HepG2 (cell line): ENCODE measurements at regions not wholly inside any gene's neighbourhood (a gene's known extent, or its start where the extent isn't known, plus 50 kb on each side); places are given as distances from the start of the nearest gene placed in this dataset.

Experiments
- ATAC-seq: fragments of 200-7000 bp; cut with Tn5 transposase; 3 replicates; pipeline ENCODE4 v1.9.1; 2020; ENCODE audit warnings: mild to moderate bottlenecking, moderate library complexity
- BruUV-seq: library from RNA; stranded (reverse); fragments of 400-500 nt; replicated peaks from 2 replicates; lab custom pipeline; 2021; lab: Mats Ljungman, UMichigan
- CTCF ChIA-PET: fragments of 300-600 bp; formaldehyde crosslinking; extraction: SDS; loops from one replicate; lab custom pipeline; 2021; ENCODE audit warnings: low total read pairs, inconsistent platforms, low intra/inter-chr PET ratio; lab: Yijun Ruan, JAX
- POLR2A ChIA-PET: fragments of 350-600 bp; sonication (Branson Sonifier 250); formaldehyde crosslinking; loops from one replicate; lab custom pipeline; 2020; ENCODE audit warnings: antibody characterized with exemption, inconsistent platforms; lab: Yijun Ruan, JAX
- DNase-seq: peaks from one replicate; pipeline ENCODE4 v3.0.0-alpha.2; 2015; ENCODE audit warnings: low spot score
- FAIRE-seq: peaks from 3 replicates; lab custom pipeline; 2011; peaks lifted over from hg19 to GRCh38; lab: Jason Lieb, UNC
- H2AFZ ChIP-seq: one replicate; pipeline ENCODE4 v1.6.1; 2011; ENCODE audit warnings: low read length, inconsistent platforms
- H3K27ac ChIP-seq: fragments of 300-600 bp; 3 replicates; pipeline ENCODE4 v1.8.0; 2011; ENCODE audit warnings: mixed run types, mild to moderate bottlenecking, mixed read lengths, low read length, inconsistent platforms; ENCODE audit not compliant: insufficient read depth; ENCODE audit errors: extremely low read length
- H3K27me3 ChIP-seq, 2 experiments: fragments of 200-600 bp in 1 of 2; 2 replicates in 1 of 2; 3 replicates in 1 of 2; pipeline versions ENCODE4 v1.6.0 to v1.8.0; 2011; ENCODE audit warnings: low read length in 2 of 2, mild to moderate bottlenecking in 2 of 2, moderate library complexity in 2 of 2, inconsistent platforms in 1 of 2; ENCODE audit not compliant: insufficient read depth in 2 of 2, control insufficient read depth in 1 of 2
- H3K36me3 ChIP-seq, 2 experiments: fragments of 200-600 bp in 1 of 2; replicated peaks in 1 of 2; 2 replicates in 1 of 2; 3 replicates in 1 of 2; pipeline versions ENCODE4 v1.5.1 to v1.8.0; 2011; ENCODE audit warnings: low read length in 2 of 2, inconsistent platforms in 1 of 2; ENCODE audit not compliant: insufficient read depth in 2 of 2, control insufficient read depth in 1 of 2
- H3K4me1 ChIP-seq: 2 replicates; pipeline ENCODE4 v1.5.1; 2012; ENCODE audit warnings: low read length, inconsistent platforms; ENCODE audit not compliant: insufficient read depth
- H3K4me2 ChIP-seq: 2 replicates; pipeline ENCODE4 v1.6.0; 2011; ENCODE audit warnings: low read depth, low read length, inconsistent platforms
- H3K4me3 ChIP-seq, 3 experiments: fragments of 200-600 bp in 1 of 3; sonication (generic), shearing (Covaris generic) in 1 of 3; replicated peaks in 1 of 3; 2 replicates each; pipeline ENCODE4 v1.5.1; 2011 to 2016; ENCODE audit warnings: low read length in 3 of 3, inconsistent platforms in 2 of 3, low read depth in 2 of 3, mild to moderate bottlenecking in 2 of 3, control low read depth in 1 of 3, mixed read lengths in 1 of 3; ENCODE audit not compliant: insufficient read depth in 1 of 3
- H3K79me2 ChIP-seq: one replicate; pipeline ENCODE4 v1.6.1; 2011; ENCODE audit warnings: low read length, inconsistent platforms; ENCODE audit not compliant: insufficient read depth
- H3K9ac ChIP-seq: 2 replicates; pipeline ENCODE4 v1.6.0; 2011; ENCODE audit warnings: mild to moderate bottlenecking, low read depth, low read length, inconsistent platforms; ENCODE audit not compliant: insufficient read depth
- H3K9me3 ChIP-seq: 2 replicates; pipeline ENCODE4 v1.5.1; 2012; ENCODE audit warnings: mild to moderate bottlenecking, low read length
- H4K20me1 ChIP-seq: 2 replicates; pipeline ENCODE4 v1.6.0; 2011; ENCODE audit warnings: inconsistent platforms, mild to moderate bottlenecking, low read length, moderate library complexity; ENCODE audit not compliant: insufficient read depth
- CBX1 ChIP-seq: IDR thresholded peaks from one replicate; pipeline ENCODE4 v1.6.1; 2016; ENCODE audit warnings: antibody characterized with exemption, low read depth
- ETS1 ChIP-seq: sonication (generic); formaldehyde crosslinking; IDR thresholded peaks from 2 replicates; pipeline ENCODE4 v1.4.0; 2020; ENCODE audit warnings: missing genetic modification reagents
- HMGA1 ChIP-seq: sonication (generic); formaldehyde crosslinking; conservative IDR thresholded peaks from 2 replicates; pipeline ENCODE4 v1.4.0; 2020; ENCODE audit warnings: missing genetic modification reagents
- POLR2G ChIP-seq: fragments of 200-400 bp; formaldehyde crosslinking; IDR thresholded peaks from 2 replicates; pipeline ENCODE4 v1.6.1; 2018; ENCODE audit warnings: mild to moderate bottlenecking, low read depth, low read length, moderate library complexity
- PREB ChIP-seq: sonication (generic); formaldehyde crosslinking; IDR thresholded peaks from 2 replicates; pipeline ENCODE4 v1.4.0; 2020; ENCODE audit warnings: missing genetic modification reagents
- TARDBP ChIP-seq: sonication (generic); formaldehyde crosslinking; IDR thresholded peaks from 2 replicates; pipeline ENCODE4 v1.8.0; 2022; ENCODE audit warnings: mild to moderate bottlenecking, missing genetic modification reagents
- ZNF224 ChIP-seq: sonication (generic); formaldehyde crosslinking; IDR thresholded peaks from 2 replicates; pipeline ENCODE4 v1.5.0; 2020; ENCODE audit warnings: mild to moderate bottlenecking, missing genetic modification reagents
- ZNF275 ChIP-seq: sonication (generic); formaldehyde crosslinking; IDR thresholded peaks from 2 replicates; pipeline ENCODE4 v1.8.0; 2022; ENCODE audit warnings: missing genetic modification reagents, mild to moderate bottlenecking, inconsistent platforms, borderline replicate concordance
- WGBS: methylation state at CpG from one replicate; pipeline ENCODE4 v1.1.6; 2017; ENCODE audit warnings: low lambda C conversion rate; 5-methylcytosine and 5-hydroxymethylcytosine counted together
- in situ Hi-C: cut with HindIII; loops from 2 replicates; pipeline ENCODE4 v1.10.0; 2017; ENCODE audit warnings: low pct_unique_long_range_greater_than_20kb; ENCODE audit not compliant: extremely low pct_ligation_motif_present
- intact Hi-C: fragments of 100-400 bp; cut with micrococcal nuclease; formaldehyde crosslinking; loops from one replicate; pipeline ENCODE4 v1.10.0; 2022; ENCODE audit not compliant: unreplicated experiment

- Histone ChIP-seq H3K9me3 (peaks cover 8% of the 10 kb centered on the region), H3K4me3 (no peak overlapping the region), H3K27ac (no peak overlapping the region), H3K79me2 (no peaks in the 10 kb centered on the region), H3K36me3 (no peaks in the 10 kb centered on the region), H3K9ac (no peak overlapping the region), H4K20me1 (no peaks in the 10 kb centered on the region), H2AFZ (no peak overlapping the region), H3K4me2 (no peak overlapping the region), H3K27me3 (peaks cover 6 to 59% of the 10 kb centered on the region in 2 experiments; a peak in 4 of 5 replicates)
- FAIRE-seq (no peak), ATAC-seq (no peak), DNase-seq (no peak)
- BruUV-seq, result no TSS peak
- in situ Hi-C loops, result no loop called here
- intact Hi-C loops, result no loop called here
- ChIA-PET CTCF (no interaction called here), POLR2A (no interaction called here)
- 59% methylated on average over 22 of the region's 29 CpGs for WGBS
- TF ChIP-seq ETS1 (CRISPR knock-in tag) (no peak), HMGA1 (CRISPR knock-in tag) (no peak), CBX1 (no peak), TARDBP (CRISPR knock-in tag) (no peak), PREB (no peak), POLR2G (no peak), ZNF224 (CRISPR knock-in tag) (no peak), ZNF275 (CRISPR knock-in tag) (no peak)
- TF ChIP-seq, all 625 proteins: peak for 0
- peaks cover 16% of the 10 kb centered on the region for H3K4me1 ChIP-seq
Observed at GRCh38 chr2:238599549-238600505, 173.1 kb downstream of the ASB1 start.
